ENCODE measurements at regions not wholly inside any gene's neighbourhood (a gene's known extent, or its start where the extent isn't known, plus 50 kb on each side); places are given as distances from the start of the nearest gene placed in this dataset.

- no peaks in the 10 kb centered on the region for H3K36me3 ChIP-seq
- no peak for DNase-seq
- in situ Hi-C loops (cut with MboI; ENCODE audit: low pct_ligation_motif_present in 1 of 4, low pct_unique_long_range_greater_than_20kb in 1 of 4, low sequenced_read_pairs in 3 of 4) (no loop called here), intact Hi-C loops (cut with DNase I; ENCODE audit: low total_unique reads) (no loop called here)
- H3K27ac ChIP-seq: no peak overlapping the region
- H3K9me3 ChIP-seq: no peaks in the 10 kb centered on the region
- no peak for TF ChIP-seq EP300 (IDR thresholded peaks at IDR 0.05; ENCODE audit: low read depth)
- H3K4me1 ChIP-seq: no peaks in the 10 kb centered on the region
- H3K4me3 ChIP-seq: no peak overlapping the region
- no peaks in the 10 kb centered on the region for H3K27me3 ChIP-seq
- WGBS, 2 donors (ENCODE audit: low coverage in 1 of 2): 98% methylated on average over 6 of the region's 9 CpGs; no CpG with 5 or more reads in 1 of the 2 donors
Observed at GRCh38 chr5:84961193-84961592, 576.5 kb upstream of the EDIL3 start.

GRCh38 chr5:84961903-84962302, 577.2 kb upstream of the EDIL3 start:
- Histone ChIP-seq H3K36me3 (no peaks in the 10 kb centered on the region), H3K4me3 (no peak overlapping the region), H3K9me3 (no peaks in the 10 kb centered on the region), H3K27ac (no peak overlapping the region), H3K27me3 (no peaks in the 10 kb centered on the region), H3K4me1 (no peaks in the 10 kb centered on the region)
- in situ Hi-C loops (cut with MboI; ENCODE audit: low pct_ligation_motif_present in 1 of 4, low pct_unique_long_range_greater_than_20kb in 1 of 4, low sequenced_read_pairs in 3 of 4): no loop called here
- DNase-seq: no peak
- intact Hi-C loops (cut with DNase I; ENCODE audit: low total_unique reads): no loop called here
- no peak for TF ChIP-seq CTCF (IDR thresholded peaks at IDR 0.05)
- no peak for TF ChIP-seq POLR2A (IDR thresholded peaks at IDR 0.05)
- no peak for TF ChIP-seq EP300 (IDR thresholded peaks at IDR 0.05; ENCODE audit: low read depth)
- WGBS, 2 donors (ENCODE audit: low coverage in 1 of 2): 68% methylated on average over 3 of the region's 3 CpGs; no CpG with 5 or more reads in 1 of the 2 donors

GRCh38 chr5:84983093-84983492, 598.4 kb upstream of the EDIL3 start:
- no peak for DNase-seq
- Histone ChIP-seq H3K36me3 (no peaks in the 10 kb centered on the region), H3K27me3 (no peaks in the 10 kb centered on the region), H3K9me3 (no peaks in the 10 kb centered on the region), H3K4me1 (no peaks in the 10 kb centered on the region), H3K27ac (no peak overlapping the region), H3K4me3 (no peak overlapping the region)
- TF ChIP-seq CTCF (IDR thresholded peaks at IDR 0.05) (no peak), POLR2A (IDR thresholded peaks at IDR 0.05) (no peak), POLR2AphosphoS5 (IDR thresholded peaks at IDR 0.05) (no peak), EP300 (IDR thresholded peaks at IDR 0.05; ENCODE audit: low read depth) (no peak)
- in situ Hi-C loops (cut with MboI; ENCODE audit: low pct_ligation_motif_present in 1 of 4, low pct_unique_long_range_greater_than_20kb in 1 of 4, low sequenced_read_pairs in 3 of 4): no loop called here
- 50% methylated on average over 2 of the region's 2 CpGs for WGBS, 2 donors (ENCODE audit: low coverage in 1 of 2)
- intact Hi-C loops (cut with DNase I; ENCODE audit: low total_unique reads): no loop called here

- DNase-seq: no peak
- no peak overlapping the region for H3K4me3 ChIP-seq
- H3K36me3 ChIP-seq: no peaks in the 10 kb centered on the region
- H3K27me3 ChIP-seq: no peaks in the 10 kb centered on the region
- TF ChIP-seq POLR2AphosphoS5 (IDR thresholded peaks at IDR 0.05) (no peak), POLR2A (IDR thresholded peaks at IDR 0.05) (no peak), EP300 (IDR thresholded peaks at IDR 0.05; ENCODE audit: low read depth) (no peak), CTCF (IDR thresholded peaks at IDR 0.05) (no peak)
- WGBS, 2 donors (ENCODE audit: low coverage in 1 of 2): 20 to 27% methylated on average over 2 to 3 of the region's 3 CpGs
- H3K27ac ChIP-seq: no peak overlapping the region
- intact Hi-C loops (cut with DNase I; ENCODE audit: low total_unique reads) (no loop called here), in situ Hi-C loops (cut with MboI; ENCODE audit: low pct_ligation_motif_present in 1 of 4, low pct_unique_long_range_greater_than_20kb in 1 of 4, low sequenced_read_pairs in 3 of 4) (no loop called here)
- H3K4me1 ChIP-seq: no peaks in the 10 kb centered on the region
- H3K9me3 ChIP-seq: no peaks in the 10 kb centered on the region
Observed at GRCh38 chr5:84985148-84985547, 600.5 kb upstream of the EDIL3 start.

GRCh38 chr5:84986688-84987087, 602.0 kb upstream of the EDIL3 start:
- TF ChIP-seq EP300 (IDR thresholded peaks at IDR 0.05; ENCODE audit: low read depth) (no peak), POLR2A (IDR thresholded peaks at IDR 0.05) (no peak), POLR2AphosphoS5 (IDR thresholded peaks at IDR 0.05) (no peak), CTCF (IDR thresholded peaks at IDR 0.05) (no peak)
- Histone ChIP-seq H3K4me3 (no peak overlapping the region), H3K36me3 (no peaks in the 10 kb centered on the region), H3K9me3 (no peaks in the 10 kb centered on the region), H3K27ac (no peak overlapping the region), H3K27me3 (no peaks in the 10 kb centered on the region), H3K4me1 (no peaks in the 10 kb centered on the region)
- WGBS, 2 donors (ENCODE audit: low coverage in 1 of 2): 66% methylated on average over 7 of the region's 7 CpGs; no CpG with 5 or more reads in 1 of the 2 donors
- DNase-seq: no peak
- intact Hi-C loops (cut with DNase I; ENCODE audit: low total_unique reads): no loop called here
- in situ Hi-C loops (cut with MboI; ENCODE audit: low pct_ligation_motif_present in 1 of 4, low pct_unique_long_range_greater_than_20kb in 1 of 4, low sequenced_read_pairs in 3 of 4): no loop called here

Measured in transverse colon (tissue), 4 donors.